H9 (cell line): ENCODE measurements at regions not wholly inside any gene's neighbourhood (a gene's known extent, or its start where the extent isn't known, plus 50 kb on each side); places are given as distances from the start of the nearest gene placed in this dataset.
"Not testable (repeated sequence)": the region's sequence is repeated elsewhere in the genome, so short reads cannot be mapped to it uniquely, and the experiment has no call there.

Source experiments
- DNase-seq: peaks from one replicate; pipeline ENCODE4 v3.0.0-alpha.2; 2017
- H2AFZ ChIP-seq: one replicate; pipeline ENCODE4 v1.6.1; 2013; ENCODE audit warnings: mild to moderate bottlenecking, low read length, control low read depth, moderate library complexity
- H2AK5ac ChIP-seq: 2 replicates; pipeline ENCODE4 v1.6.1; 2013; ENCODE audit warnings: low read length, control low read depth, mixed read lengths; ENCODE audit not compliant: insufficient read length
- H2BK120ac ChIP-seq: one replicate; pipeline ENCODE4 v1.6.1; 2013; ENCODE audit warnings: low read depth, mild to moderate bottlenecking, low read length, control low read depth, inconsistent platforms; ENCODE audit not compliant: poor library complexity, severe bottlenecking
- H2BK12ac ChIP-seq: 2 replicates; pipeline ENCODE4 v1.6.1; 2013; ENCODE audit warnings: low read length, control low read depth, mixed read lengths, low read depth; ENCODE audit not compliant: insufficient read length
- H2BK15ac ChIP-seq: 2 replicates; pipeline ENCODE4 v1.6.1; 2013; ENCODE audit warnings: low read depth, low read length, control low read depth
- H2BK20ac ChIP-seq: one replicate; pipeline ENCODE4 v1.6.1; 2013; ENCODE audit warnings: low read depth, mild to moderate bottlenecking, low read length, control low read depth, inconsistent platforms; ENCODE audit not compliant: poor library complexity, severe bottlenecking
- H2BK5ac ChIP-seq: 2 replicates; pipeline ENCODE4 v1.6.1; 2013; ENCODE audit warnings: low read length, control low read depth, mixed read lengths; ENCODE audit not compliant: insufficient read length
- H3K14ac ChIP-seq: 2 replicates; pipeline ENCODE4 v1.6.1; 2013; ENCODE audit warnings: low read length, control low read depth; ENCODE audit not compliant: insufficient read depth
- H3K18ac ChIP-seq: 2 replicates; pipeline ENCODE4 v1.6.1; 2013; ENCODE audit warnings: low read depth, mild to moderate bottlenecking, mixed read lengths, low read length, control low read depth; ENCODE audit not compliant: insufficient read length
- H3K23ac ChIP-seq: 2 replicates; pipeline ENCODE4 v1.6.1; 2013; ENCODE audit warnings: low read length, control low read depth, mixed read lengths, low read depth; ENCODE audit not compliant: insufficient read length
- H3K23me2 ChIP-seq: 2 replicates; pipeline ENCODE4 v1.6.1; 2013; ENCODE audit warnings: low read depth, mild to moderate bottlenecking, mixed read lengths, low read length, control low read depth; ENCODE audit not compliant: insufficient read length, poor library complexity, severe bottlenecking
- H3K27ac ChIP-seq: 2 replicates; pipeline ENCODE4 v1.5.1; 2013; ENCODE audit warnings: low read length, control low read depth, mixed read lengths, low read depth; ENCODE audit not compliant: insufficient read length
- H3K27me3 ChIP-seq: 2 replicates; pipeline ENCODE4 v1.6.1; 2013; ENCODE audit warnings: low read length, control low read depth, inconsistent platforms; ENCODE audit not compliant: insufficient read depth
- H3K4ac ChIP-seq: 2 replicates; pipeline ENCODE4 v1.6.1; 2013; ENCODE audit warnings: low read depth, mild to moderate bottlenecking, control low read depth, inconsistent platforms, low read length, moderate library complexity
- H3K4me1 ChIP-seq: 2 replicates; pipeline ENCODE4 v1.6.1; 2013; ENCODE audit warnings: low read length, control low read depth, inconsistent platforms; ENCODE audit not compliant: insufficient read depth
- H3K4me2 ChIP-seq: 2 replicates; pipeline ENCODE4 v1.6.1; 2013; ENCODE audit warnings: low read length, control low read depth, mixed read lengths; ENCODE audit not compliant: insufficient read length, insufficient read depth
- H3K56ac ChIP-seq: 2 replicates; pipeline ENCODE4 v1.6.1; 2013; ENCODE audit warnings: low read depth, mild to moderate bottlenecking, mixed read lengths, low read length, control low read depth; ENCODE audit not compliant: insufficient read length
- H3K79me1 ChIP-seq: 2 replicates; pipeline ENCODE4 v1.6.1; 2013; ENCODE audit warnings: low read depth, mild to moderate bottlenecking, moderate library complexity, low read length, control low read depth, inconsistent platforms; ENCODE audit not compliant: insufficient read depth, poor library complexity, severe bottlenecking
- H3K79me2 ChIP-seq: 2 replicates; pipeline ENCODE4 v1.6.1; 2013; ENCODE audit warnings: low read length, control low read depth, inconsistent platforms; ENCODE audit not compliant: insufficient read depth
- H3K9ac ChIP-seq: 2 replicates; pipeline ENCODE4 v1.6.1; 2013; ENCODE audit warnings: low read length, control low read depth, mixed read lengths; ENCODE audit not compliant: insufficient read length; ENCODE audit errors: extremely low read depth
- H3K9me3 ChIP-seq: one replicate; pipeline ENCODE4 v1.6.1; 2013; ENCODE audit warnings: low read depth, low read length, inconsistent platforms; ENCODE audit not compliant: control insufficient read depth
- H3T11ph ChIP-seq: one replicate; pipeline ENCODE4 v1.6.1; 2013; ENCODE audit warnings: mild to moderate bottlenecking, low read length, control low read depth, inconsistent platforms
- H4K20me1 ChIP-seq: one replicate; pipeline ENCODE4 v1.6.1; 2013; ENCODE audit not compliant: control insufficient read depth, insufficient read length, insufficient read depth
- H4K5ac ChIP-seq: 2 replicates; pipeline ENCODE4 v1.6.1; 2013; ENCODE audit warnings: low read depth, mild to moderate bottlenecking, mixed read lengths, low read length, control low read depth; ENCODE audit not compliant: insufficient read length
- H4K8ac ChIP-seq: replicated peaks from 2 replicates; pipeline ENCODE4 v1.6.1; 2013; ENCODE audit warnings: low read length, control low read depth, mixed read lengths, low read depth; ENCODE audit not compliant: insufficient read length
- H4K91ac ChIP-seq: 2 replicates; pipeline ENCODE4 v1.6.1; 2013; ENCODE audit warnings: low read depth, mild to moderate bottlenecking, moderate library complexity, mixed read lengths, low read length, control low read depth; ENCODE audit not compliant: insufficient read length
- H3K27ac Mint-ChIP-seq, 3 experiments: 2 replicates in 2 of 3; 3 replicates in 1 of 3; pipeline ENCODE4 v1.8.0; 2020 to 2021; ENCODE audit warnings: mixed read lengths in 3 of 3, mild to moderate bottlenecking in 1 of 3, moderate library complexity in 1 of 3
- H3K27me3 Mint-ChIP-seq: 2 replicates; pipeline ENCODE4 v1.8.0; 2021; ENCODE audit warnings: low read depth, mild to moderate bottlenecking, moderate library complexity, mixed read lengths
- H3K36me3 Mint-ChIP-seq, 3 experiments: 2 replicates in 2 of 3; 3 replicates in 1 of 3; pipeline ENCODE4 v1.8.0; 2020 to 2021; ENCODE audit warnings: low read depth in 3 of 3, mixed read lengths in 3 of 3; ENCODE audit not compliant: insufficient read depth in 1 of 3
- H3K4me1 Mint-ChIP-seq, 2 experiments: 2 replicates each; pipeline ENCODE4 v1.8.0; 2020; ENCODE audit warnings: mixed read lengths in 2 of 2
- H3K4me3 Mint-ChIP-seq, 2 experiments: 2 replicates in 1 of 2; 3 replicates in 1 of 2; pipeline ENCODE4 v1.8.0; 2020 to 2021; ENCODE audit warnings: mild to moderate bottlenecking in 2 of 2, mixed read lengths in 2 of 2, moderate library complexity in 1 of 2
- H3K9me3 Mint-ChIP-seq, 2 experiments: 2 replicates in 1 of 2; 3 replicates in 1 of 2; pipeline ENCODE4 v1.8.0; 2020; ENCODE audit warnings: mild to moderate bottlenecking in 2 of 2, mixed read lengths in 2 of 2, moderate library complexity in 1 of 2
- CTCF ChIP-seq: fragments of 200-600 bp; sonication (generic); conservative IDR thresholded peaks from 3 replicates; pipeline ENCODE4 v1.8.0; 2021; ENCODE audit warnings: antibody characterized with exemption, mild to moderate bottlenecking
- WGBS: extraction: QIAGEN DNeasy Blood & Tissue Kit; methylation state at CpG from one replicate; pipeline ENCODE4 v1.1.7; 2013; ENCODE audit warnings: missing lambda C conversion rate, low lambda C conversion rate, mixed read lengths; ENCODE audit not compliant: insufficient read length; ENCODE audit errors: extremely low coverage; 5-methylcytosine and 5-hydroxymethylcytosine counted together

GRCh38 chr17:70599198-70599597, 429.9 kb downstream of the KCNJ2 start:
- Histone ChIP-seq H3K18ac (no peak overlapping the region), H2AK5ac (no peak overlapping the region), H3K23me2 (no peaks in the 10 kb centered on the region), H3K56ac (no peak overlapping the region), H4K5ac (no peak overlapping the region), H2BK20ac (no peak overlapping the region), H3K9ac (no peak overlapping the region), H4K8ac (no peak overlapping the region), H3T11ph (no peak overlapping the region), H3K9me3 (no peaks in the 10 kb centered on the region), H3K27ac (no peak overlapping the region), H3K14ac (no peak overlapping the region), H3K23ac (no peak overlapping the region), H2BK120ac (no peak overlapping the region), H2BK12ac (no peak overlapping the region), H3K27me3 (no peaks in the 10 kb centered on the region), H2BK15ac (no peak overlapping the region), H3K4me1 (no peaks in the 10 kb centered on the region), H3K4ac (no peak overlapping the region), H3K79me1 (no peaks in the 10 kb centered on the region), H4K20me1 (no peaks in the 10 kb centered on the region), H2BK5ac (no peak overlapping the region), H3K79me2 (no peaks in the 10 kb centered on the region), H2AFZ (no peak overlapping the region), H3K4me2 (no peak overlapping the region), H4K91ac (no peak overlapping the region)
- H3K27me3 Mint-ChIP-seq = no peaks in the 10 kb centered on the region
- H3K4me3 Mint-ChIP-seq = no peak overlapping the region
- DNase-seq = no peak
- H3K4me1 Mint-ChIP-seq = no peaks in the 10 kb centered on the region
- no peaks in the 10 kb centered on the region for H3K9me3 Mint-ChIP-seq
- no peak for TF ChIP-seq CTCF
- no peak overlapping the region for H3K27ac Mint-ChIP-seq
- no peaks in the 10 kb centered on the region for H3K36me3 Mint-ChIP-seq

GRCh38 chr17:70599945-70600344, 430.6 kb downstream of the KCNJ2 start:
- not testable (repeated sequence) for H2AK5ac ChIP-seq, H3K79me1 ChIP-seq, H2BK12ac ChIP-seq, H3K4me1 Mint-ChIP-seq, H3K14ac ChIP-seq, H3T11ph ChIP-seq, H3K23me2 ChIP-seq, H3K23ac ChIP-seq, H3K4me3 Mint-ChIP-seq, H3K27me3 Mint-ChIP-seq, DNase-seq, H4K5ac ChIP-seq, H3K4me1 ChIP-seq, H2BK20ac ChIP-seq, H4K8ac ChIP-seq, H3K27ac Mint-ChIP-seq, H4K20me1 ChIP-seq, H3K27ac ChIP-seq, H3K18ac ChIP-seq, H3K4ac ChIP-seq, H3K79me2 ChIP-seq, H3K36me3 Mint-ChIP-seq, H3K4me2 ChIP-seq, H4K91ac ChIP-seq, H3K56ac ChIP-seq, H3K9me3 Mint-ChIP-seq, H2BK15ac ChIP-seq, H2BK5ac ChIP-seq, H3K27me3 ChIP-seq, H2AFZ ChIP-seq, H3K9me3 ChIP-seq, H2BK120ac ChIP-seq, H3K9ac ChIP-seq
- no CpG with 5 or more reads among the region's 3 CpGs for WGBS
